Fibroblast of lung (primary cell): ENCODE measurements at regions not wholly inside any gene's neighbourhood (a gene's known extent, or its start where the extent isn't known, plus 50 kb on each side); places are given as distances from the start of the nearest gene placed in this dataset.
A peak's percentile ranks its signal among the peaks of the same experiment; 100 is the strongest.

Experiments
- DNase-seq, 2 donors: peaks; one replicate each; pipeline versions ENCODE4 v3.0.0 to v3.0.0-alpha.2; 2010; ENCODE audit warnings: low read depth in 2 of 2
- H2AFZ ChIP-seq: 2 replicates; pipeline ENCODE4 v1.5.1; 2012; ENCODE audit warnings: low read length, control low read depth, inconsistent platforms
- H3K27ac ChIP-seq: 2 replicates; pipeline ENCODE4 v1.5.1; 2011; ENCODE audit warnings: low read length, control low read depth; ENCODE audit not compliant: insufficient read depth
- H3K27me3 ChIP-seq: 2 replicates; pipeline ENCODE4 v1.5.1; 2011; ENCODE audit warnings: mild to moderate bottlenecking, low read length; ENCODE audit not compliant: control insufficient read depth, insufficient read depth
- H3K36me3 ChIP-seq: 2 replicates; pipeline ENCODE4 v1.5.1; 2011; ENCODE audit warnings: low read length; ENCODE audit not compliant: control insufficient read depth, insufficient read depth
- H3K4me1 ChIP-seq: 2 replicates; pipeline ENCODE4 v1.5.1; 2011; ENCODE audit warnings: low read length; ENCODE audit not compliant: control insufficient read depth, insufficient read depth; ENCODE audit errors: extremely low read depth
- H3K4me2 ChIP-seq: 2 replicates; pipeline ENCODE4 v1.5.1; 2011; ENCODE audit warnings: low read length, control low read depth; ENCODE audit not compliant: insufficient read depth; ENCODE audit errors: extremely low read depth
- H3K4me3 ChIP-seq, 4 experiments: fragments of 200-600 bp in 1 of 4; sonication (generic) in 1 of 4; replicated peaks in 1 of 4; 2 replicates each; pipeline ENCODE4 v1.5.1; 2011 to 2016; ENCODE audit warnings: low read length in 4 of 4, low read depth in 3 of 4, mild to moderate bottlenecking in 3 of 4, control low read depth in 2 of 4, inconsistent platforms in 1 of 4, mixed read lengths in 1 of 4; ENCODE audit not compliant: insufficient read depth in 1 of 4; ENCODE audit errors: control extremely low read depth in 1 of 4
- H3K79me2 ChIP-seq: 2 replicates; pipeline ENCODE4 v1.5.1; 2012; ENCODE audit warnings: mild to moderate bottlenecking, low read length, inconsistent platforms; ENCODE audit not compliant: control insufficient read depth, insufficient read depth
- H3K9ac ChIP-seq: 2 replicates; pipeline ENCODE4 v1.5.1; 2011; ENCODE audit warnings: mild to moderate bottlenecking, low read length, control low read depth; ENCODE audit not compliant: insufficient read depth
- H3K9me3 ChIP-seq: 2 replicates; pipeline ENCODE4 v1.5.1; 2012; ENCODE audit warnings: low read depth, low read length; ENCODE audit not compliant: control insufficient read depth, insufficient read depth
- H4K20me1 ChIP-seq: 2 replicates; pipeline ENCODE4 v1.5.1; 2011; ENCODE audit warnings: low read length; ENCODE audit not compliant: control insufficient read depth, insufficient read depth; ENCODE audit errors: extremely low read depth
- EZH2 ChIP-seq: IDR thresholded peaks from 2 replicates; pipeline ENCODE4 v1.5.1; 2012; ENCODE audit warnings: low read length, control low read depth, mild to moderate bottlenecking; ENCODE audit errors: missing control alignments
- TF ChIP-seq, protein P1 (sequence below), 2 donors: IDR thresholded peaks in 1 of 2; conservative IDR thresholded peaks in 1 of 2; 1 replicate in 1 of 2; 2 replicates in 1 of 2; pipeline ENCODE4 v1.5.1; 2011 to 2012; ENCODE audit warnings: low read length in 2 of 2, control low read depth in 1 of 2, inconsistent platforms in 1 of 2, low read depth in 1 of 2, mild to moderate bottlenecking in 1 of 2

GRCh38 chr10:83515001-83515400 lies 624.3 kb upstream of the GHITM start:
- Histone ChIP-seq H3K36me3 (no peaks in the 10 kb centered on the region), H4K20me1 (no peaks in the 10 kb centered on the region), H3K27ac (no peak overlapping the region), H3K9me3 (no peaks in the 10 kb centered on the region), H3K4me3 (no peak overlapping the region), H2AFZ (no peak overlapping the region), H3K4me1 (no peaks in the 10 kb centered on the region), H3K27me3 (no peaks in the 10 kb centered on the region), H3K4me2 (no peak overlapping the region), H3K9ac (no peak overlapping the region), H3K79me2 (no peaks in the 10 kb centered on the region)
- peak in 1 of 2 donors; percentile 47 for DNase-seq
- TF ChIP-seq, protein P1, sequence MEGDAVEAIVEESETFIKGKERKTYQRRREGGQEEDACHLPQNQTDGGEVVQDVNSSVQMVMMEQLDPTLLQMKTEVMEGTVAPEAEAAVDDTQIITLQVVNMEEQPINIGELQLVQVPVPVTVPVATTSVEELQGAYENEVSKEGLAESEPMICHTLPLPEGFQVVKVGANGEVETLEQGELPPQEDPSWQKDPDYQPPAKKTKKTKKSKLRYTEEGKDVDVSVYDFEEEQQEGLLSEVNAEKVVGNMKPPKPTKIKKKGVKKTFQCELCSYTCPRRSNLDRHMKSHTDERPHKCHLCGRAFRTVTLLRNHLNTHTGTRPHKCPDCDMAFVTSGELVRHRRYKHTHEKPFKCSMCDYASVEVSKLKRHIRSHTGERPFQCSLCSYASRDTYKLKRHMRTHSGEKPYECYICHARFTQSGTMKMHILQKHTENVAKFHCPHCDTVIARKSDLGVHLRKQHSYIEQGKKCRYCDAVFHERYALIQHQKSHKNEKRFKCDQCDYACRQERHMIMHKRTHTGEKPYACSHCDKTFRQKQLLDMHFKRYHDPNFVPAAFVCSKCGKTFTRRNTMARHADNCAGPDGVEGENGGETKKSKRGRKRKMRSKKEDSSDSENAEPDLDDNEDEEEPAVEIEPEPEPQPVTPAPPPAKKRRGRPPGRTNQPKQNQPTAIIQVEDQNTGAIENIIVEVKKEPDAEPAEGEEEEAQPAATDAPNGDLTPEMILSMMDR (conservative IDR thresholded peaks at IDR 0.05 in 1 of 2, IDR thresholded peaks at IDR 0.05 in 1 of 2; ENCODE audit: low read depth in 1 of 2, low read length in 2 of 2): no peak
- no peak for TF ChIP-seq EZH2

- TF ChIP-seq, protein P1 (conservative IDR thresholded peaks at IDR 0.05 in 1 of 2, IDR thresholded peaks at IDR 0.05 in 1 of 2; ENCODE audit: low read depth in 1 of 2, low read length in 2 of 2): no peak
- no peak for TF ChIP-seq EZH2
- no peak overlapping the region for H3K27ac ChIP-seq
Observed at GRCh38 chr10:83516788-83517187, 622.5 kb upstream of the GHITM start.

GRCh38 chr10:83517456-83517855 lies 621.9 kb upstream of the GHITM start:
- H3K27ac ChIP-seq: no peak overlapping the region
- H3K36me3 ChIP-seq: no peaks in the 10 kb centered on the region
- H3K27me3 ChIP-seq: no peaks in the 10 kb centered on the region
- TF ChIP-seq EZH2: no peak
- TF ChIP-seq, protein P1 (conservative IDR thresholded peaks at IDR 0.05 in 1 of 2, IDR thresholded peaks at IDR 0.05 in 1 of 2; ENCODE audit: low read depth in 1 of 2, low read length in 2 of 2): no peak
- no peak overlapping the region for H3K4me3 ChIP-seq
- H3K4me1 ChIP-seq: no peaks in the 10 kb centered on the region
- no peaks in the 10 kb centered on the region for H4K20me1 ChIP-seq
- no peaks in the 10 kb centered on the region for H3K9me3 ChIP-seq
- H3K4me2 ChIP-seq: no peak overlapping the region
- DNase-seq: no peak
- no peak overlapping the region for H2AFZ ChIP-seq
- H3K79me2 ChIP-seq: no peaks in the 10 kb centered on the region
- no peak overlapping the region for H3K9ac ChIP-seq

More at GRCh38 chr10:83516788-83517187, 622.5 kb upstream of the GHITM start:
- DNase-seq: no peak
- Histone ChIP-seq H3K4me1 (no peaks in the 10 kb centered on the region), H3K79me2 (no peaks in the 10 kb centered on the region), H3K4me2 (no peak overlapping the region), H3K9ac (no peak overlapping the region), H3K4me3 (no peak overlapping the region), H3K36me3 (no peaks in the 10 kb centered on the region), H3K27me3 (no peaks in the 10 kb centered on the region), H2AFZ (no peak overlapping the region), H4K20me1 (no peaks in the 10 kb centered on the region), H3K9me3 (no peaks in the 10 kb centered on the region)
